DOHH2 (cell line): ENCODE measurements at regions not wholly inside any gene's neighbourhood (a gene's known extent, or its start where the extent isn't known, plus 50 kb on each side); places are given as distances from the start of the nearest gene placed in this dataset.

ENCODE experiments used
- H3F3A ChIP-seq: fragments of 200-600 bp; sonication (generic), shearing (Covaris generic); 2 replicates; pipeline ENCODE4 v1.6.0; 2016; ENCODE audit warnings: antibody characterized with exemption, mild to moderate bottlenecking; ENCODE audit not compliant: control insufficient read depth, insufficient read depth
- H3K27ac ChIP-seq: fragments of 200-600 bp; sonication (generic); 2 replicates; pipeline ENCODE4 v1.5.1; 2014; ENCODE audit warnings: low read depth, mild to moderate bottlenecking, low read length, moderate library complexity
- H3K27me3 ChIP-seq: fragments of 200-600 bp; sonication (generic); 2 replicates; pipeline ENCODE4 v1.6.1; 2014; ENCODE audit warnings: mild to moderate bottlenecking, low read length, mixed read lengths; ENCODE audit not compliant: control insufficient read depth
- H3K36me3 ChIP-seq: fragments of 200-600 bp; sonication (generic); 2 replicates; pipeline ENCODE4 v1.6.1; 2014; ENCODE audit warnings: mild to moderate bottlenecking, low read length, moderate library complexity, mixed read lengths; ENCODE audit not compliant: control insufficient read depth
- H3K4me1 ChIP-seq: fragments of 200-600 bp; sonication (generic); 2 replicates; pipeline ENCODE4 v1.6.1; 2014; ENCODE audit warnings: mild to moderate bottlenecking, low read length, mixed read lengths; ENCODE audit not compliant: control insufficient read depth
- H3K4me2 ChIP-seq: fragments of 200-600 bp; sonication (generic); 2 replicates; pipeline ENCODE4 v1.6.0; 2014; ENCODE audit warnings: mild to moderate bottlenecking, low read length, moderate library complexity
- H3K4me3 ChIP-seq: fragments of 200-600 bp; sonication (generic); 2 replicates; pipeline ENCODE4 v1.5.1; 2014; ENCODE audit warnings: mild to moderate bottlenecking, low read length, mixed read lengths
- H3K79me2 ChIP-seq: fragments of 200-600 bp; sonication (generic); 2 replicates; pipeline ENCODE4 v1.6.1; 2014; ENCODE audit warnings: mild to moderate bottlenecking, low read length, mixed read lengths; ENCODE audit not compliant: control insufficient read depth
- H3K9me2 ChIP-seq: fragments of 200-600 bp; sonication (generic); replicated peaks from 2 replicates; pipeline ENCODE4 v1.6.1; 2014; ENCODE audit warnings: mild to moderate bottlenecking, low read length, mixed read lengths; ENCODE audit not compliant: control insufficient read depth
- H3K9me3 ChIP-seq: fragments of 200-600 bp; sonication (generic); 2 replicates; pipeline ENCODE4 v1.6.1; 2014; ENCODE audit warnings: antibody characterized with exemption, low read length, mixed read lengths; ENCODE audit not compliant: control insufficient read depth, insufficient read depth
- H4K20me1 ChIP-seq: fragments of 200-600 bp; sonication (generic); 2 replicates; pipeline ENCODE4 v1.6.0; 2014; ENCODE audit warnings: low read depth, mild to moderate bottlenecking, antibody characterized with exemption, low read length, moderate library complexity; ENCODE audit not compliant: control insufficient read depth, insufficient read depth
- EZH2phosphoT487 ChIP-seq: fragments of 200-600 bp; sonication (generic); IDR thresholded peaks from 2 replicates; pipeline ENCODE4 v1.6.1; 2017; ENCODE audit warnings: borderline replicate concordance, mild to moderate bottlenecking, antibody characterized with exemption, low read length, moderate library complexity, mixed read lengths
- TF ChIP-seq, protein P1 (sequence below): fragments of 200-600 bp; sonication (generic); IDR thresholded peaks from one replicate; pipeline ENCODE4 v1.5.1; 2014; ENCODE audit warnings: antibody characterized with exemption, mild to moderate bottlenecking, low read depth, low read length; ENCODE audit not compliant: poor library complexity, severe bottlenecking

DNA sequence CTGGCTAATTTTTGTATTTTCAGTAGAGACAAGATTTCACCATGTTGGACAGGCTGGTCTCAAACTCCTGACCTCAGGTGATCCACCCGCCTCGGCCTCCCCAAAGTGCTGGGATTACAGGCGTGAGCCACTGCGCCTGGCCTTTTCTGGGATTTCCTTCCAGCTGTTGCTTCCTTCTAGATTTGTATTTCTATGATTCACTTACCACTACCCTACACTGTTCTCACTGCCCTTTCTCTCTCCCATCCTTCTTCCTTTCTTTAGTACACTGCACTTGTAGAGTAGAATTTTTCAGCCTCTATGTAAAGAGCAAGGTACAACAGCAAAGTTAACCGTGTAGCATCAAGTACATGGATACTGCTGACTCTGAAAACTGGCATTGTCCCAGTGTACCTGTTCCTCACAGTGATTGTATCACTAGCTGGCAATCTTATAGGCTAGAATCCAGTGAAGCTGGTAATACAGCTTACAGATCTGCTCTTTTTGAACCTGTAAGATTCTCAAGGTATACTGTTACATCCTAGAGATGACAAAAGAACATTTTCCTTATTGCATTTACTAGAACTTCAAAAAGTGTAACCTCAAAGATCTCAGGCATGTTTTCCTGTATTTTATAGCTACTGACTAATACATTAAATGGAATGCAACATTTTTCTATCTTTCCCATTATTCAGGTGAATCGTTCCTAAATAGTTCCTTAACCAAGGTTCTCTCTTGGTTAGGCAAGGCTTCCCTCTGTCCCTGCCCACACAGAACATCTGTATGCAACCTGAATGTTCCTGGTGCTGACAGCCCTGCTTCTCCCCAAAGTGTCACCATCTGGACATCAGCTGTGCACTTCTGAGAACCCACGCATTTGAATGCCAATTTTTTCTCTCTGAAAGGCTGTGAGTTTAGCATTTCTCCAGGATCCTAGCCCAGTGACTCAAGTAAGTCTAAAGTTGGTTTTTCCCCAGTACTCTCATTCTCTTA lies 74.1 kb upstream of the RAP2B start:
- Histone ChIP-seq H3K27me3 (peaks cover 6% of the 10 kb centered on the region), H3K36me3 (no peaks in the 10 kb centered on the region), H3K4me3 (no peak overlapping the region), H3K4me1 (no peaks in the 10 kb centered on the region), H3F3A (no peaks in the 10 kb centered on the region), H3K27ac (no peak overlapping the region), H3K79me2 (no peaks in the 10 kb centered on the region), H3K4me2 (no peak overlapping the region), H3K9me3 (no peaks in the 10 kb centered on the region), H3K9me2 (no peaks in the 10 kb centered on the region), H4K20me1 (no peaks in the 10 kb centered on the region)
- TF ChIP-seq EZH2phosphoT487: no peak
- TF ChIP-seq, protein P1, sequence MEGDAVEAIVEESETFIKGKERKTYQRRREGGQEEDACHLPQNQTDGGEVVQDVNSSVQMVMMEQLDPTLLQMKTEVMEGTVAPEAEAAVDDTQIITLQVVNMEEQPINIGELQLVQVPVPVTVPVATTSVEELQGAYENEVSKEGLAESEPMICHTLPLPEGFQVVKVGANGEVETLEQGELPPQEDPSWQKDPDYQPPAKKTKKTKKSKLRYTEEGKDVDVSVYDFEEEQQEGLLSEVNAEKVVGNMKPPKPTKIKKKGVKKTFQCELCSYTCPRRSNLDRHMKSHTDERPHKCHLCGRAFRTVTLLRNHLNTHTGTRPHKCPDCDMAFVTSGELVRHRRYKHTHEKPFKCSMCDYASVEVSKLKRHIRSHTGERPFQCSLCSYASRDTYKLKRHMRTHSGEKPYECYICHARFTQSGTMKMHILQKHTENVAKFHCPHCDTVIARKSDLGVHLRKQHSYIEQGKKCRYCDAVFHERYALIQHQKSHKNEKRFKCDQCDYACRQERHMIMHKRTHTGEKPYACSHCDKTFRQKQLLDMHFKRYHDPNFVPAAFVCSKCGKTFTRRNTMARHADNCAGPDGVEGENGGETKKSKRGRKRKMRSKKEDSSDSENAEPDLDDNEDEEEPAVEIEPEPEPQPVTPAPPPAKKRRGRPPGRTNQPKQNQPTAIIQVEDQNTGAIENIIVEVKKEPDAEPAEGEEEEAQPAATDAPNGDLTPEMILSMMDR: no peak

DNA sequence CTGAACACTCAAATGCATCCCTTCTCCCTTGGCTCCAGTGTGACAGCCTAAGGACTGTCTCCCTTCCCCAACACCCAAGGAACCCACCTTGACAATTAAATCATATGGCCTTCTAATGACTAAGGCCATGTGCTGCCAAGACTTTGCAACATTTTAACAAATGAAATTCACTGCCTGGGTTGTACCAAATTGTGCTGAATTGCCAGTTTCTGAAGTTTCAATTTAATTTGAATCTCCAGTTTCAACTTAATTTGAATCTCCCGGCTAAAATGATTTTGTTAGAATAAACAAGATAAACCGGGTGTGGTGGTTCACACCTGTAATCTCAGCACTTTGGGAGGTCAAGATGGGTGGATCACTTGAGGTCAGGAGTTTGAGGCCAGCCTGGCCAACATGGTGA lies 72.4 kb upstream of the RAP2B start:
- Histone ChIP-seq H3K4me2 (no peak overlapping the region), H3K9me3 (no peaks in the 10 kb centered on the region), H3K4me1 (no peaks in the 10 kb centered on the region), H4K20me1 (no peaks in the 10 kb centered on the region), H3K27ac (no peak overlapping the region), H3K79me2 (no peaks in the 10 kb centered on the region), H3K4me3 (no peak overlapping the region), H3K36me3 (no peaks in the 10 kb centered on the region), H3F3A (no peaks in the 10 kb centered on the region), H3K9me2 (no peaks in the 10 kb centered on the region), H3K27me3 (peaks cover 2% of the 10 kb centered on the region; the same call in 1 of the 2 replicates)
- TF ChIP-seq EZH2phosphoT487: no peak
- TF ChIP-seq, protein P1: no peak

DNA sequence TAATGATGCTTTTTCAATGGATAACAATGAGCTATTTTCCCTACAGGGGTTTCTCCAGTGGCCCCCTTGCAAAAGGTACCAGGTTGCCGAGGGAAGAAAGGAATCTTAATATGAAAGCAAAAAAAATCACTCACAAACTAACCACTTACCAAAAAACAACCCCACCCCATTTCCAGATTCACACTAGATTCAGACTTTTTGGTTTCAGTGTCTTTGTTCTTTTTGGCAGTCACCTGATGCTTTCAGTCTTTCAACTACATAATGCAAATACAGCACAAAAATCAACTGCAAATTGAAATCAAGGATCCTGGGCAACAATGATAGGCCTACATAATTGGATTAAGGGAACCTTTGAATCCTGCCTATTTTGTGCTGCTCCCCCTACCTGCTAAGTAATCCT lies 71.1 kb upstream of the RAP2B start:
- no peak overlapping the region for H3K4me3 ChIP-seq
- no peak overlapping the region for H3K27ac ChIP-seq
- no peaks in the 10 kb centered on the region for H3K9me3 ChIP-seq
- no peaks in the 10 kb centered on the region for H4K20me1 ChIP-seq
- no peaks in the 10 kb centered on the region for H3K9me2 ChIP-seq
- no peak overlapping the region for H3K4me2 ChIP-seq
- no peaks in the 10 kb centered on the region for H3F3A ChIP-seq
- TF ChIP-seq, protein P1: no peak
- TF ChIP-seq EZH2phosphoT487: no peak
- peaks cover 2% of the 10 kb centered on the region; the same call in 1 of the 2 replicates for H3K27me3 ChIP-seq
- H3K4me1 ChIP-seq: no peaks in the 10 kb centered on the region
- H3K36me3 ChIP-seq: no peaks in the 10 kb centered on the region
- H3K79me2 ChIP-seq: no peaks in the 10 kb centered on the region
